ENCODE measurements at regions not wholly inside any gene's neighbourhood (a gene's known extent, or its start where the extent isn't known, plus 50 kb on each side); places are given as distances from the start of the nearest gene placed in this dataset.
"Not testable (repeated sequence)": the region's sequence is repeated elsewhere in the genome, so short reads cannot be mapped to it uniquely, and the experiment has no call there.

GRCh38 chr6:86017236-86017635 lies 374.6 kb upstream of the SYNCRIP start:
- Histone ChIP-seq H3K27me3 (no peaks in the 10 kb centered on the region), H3K27ac (no peak overlapping the region), H3K4me1 (no peaks in the 10 kb centered on the region), H3K4me3 (no peak overlapping the region), H3K9me3 (no peaks in the 10 kb centered on the region), H3K36me3 (no peaks in the 10 kb centered on the region)
- TF ChIP-seq CTCF (IDR thresholded peaks at IDR 0.05), result no peak
- TF ChIP-seq POLR2A (IDR thresholded peaks at IDR 0.05), result no peak
- no peak for DNase-seq

GRCh38 chr6:86016567-86016966 lies 373.9 kb upstream of the SYNCRIP start:
- DNase-seq, result no peak
- Histone ChIP-seq H3K27me3 (no peaks in the 10 kb centered on the region), H3K4me1 (no peaks in the 10 kb centered on the region), H3K9me3 (no peaks in the 10 kb centered on the region), H3K27ac (no peak overlapping the region), H3K4me3 (no peak overlapping the region), H3K36me3 (no peaks in the 10 kb centered on the region)
- no peak for TF ChIP-seq POLR2A (IDR thresholded peaks at IDR 0.05)
- no peak for TF ChIP-seq CTCF (IDR thresholded peaks at IDR 0.05)

GRCh38 chr6:86016077-86016476 lies 373.4 kb upstream of the SYNCRIP start:
- no peak for DNase-seq
- TF ChIP-seq CTCF (IDR thresholded peaks at IDR 0.05), result no peak
- no peak for TF ChIP-seq POLR2A (IDR thresholded peaks at IDR 0.05)
- H3K9me3 ChIP-seq, result no peaks in the 10 kb centered on the region
- no peaks in the 10 kb centered on the region for H3K36me3 ChIP-seq
- no peaks in the 10 kb centered on the region for H3K4me1 ChIP-seq
- H3K27ac ChIP-seq, result no peak overlapping the region
- H3K4me3 ChIP-seq, result no peak overlapping the region
- no peaks in the 10 kb centered on the region for H3K27me3 ChIP-seq

- DNase-seq, H3K9me3 ChIP-seq, H3K4me3 ChIP-seq, H3K36me3 ChIP-seq, H3K27me3 ChIP-seq, H3K4me1 ChIP-seq, H3K27ac ChIP-seq: not testable (repeated sequence)
Measured at GRCh38 chr6:86012991-86013390, 370.3 kb upstream of the SYNCRIP start.

- no peak overlapping the region for H3K27ac ChIP-seq
- TF ChIP-seq CTCF (IDR thresholded peaks at IDR 0.05) (no peak), POLR2A (IDR thresholded peaks at IDR 0.05) (no peak)
- H3K4me3 ChIP-seq, result no peak overlapping the region
- H3K36me3 ChIP-seq, result no peaks in the 10 kb centered on the region
- no peak for DNase-seq
- H3K4me1 ChIP-seq, result no peaks in the 10 kb centered on the region
- no peaks in the 10 kb centered on the region for H3K27me3 ChIP-seq
- H3K9me3 ChIP-seq, result no peaks in the 10 kb centered on the region
Measured at GRCh38 chr6:86010915-86011786, 368.5 kb upstream of the SYNCRIP start.

- Histone ChIP-seq H3K36me3 (no peaks in the 10 kb centered on the region), H3K27me3 (no peaks in the 10 kb centered on the region), H3K27ac (no peak overlapping the region), H3K4me1 (no peaks in the 10 kb centered on the region), H3K9me3 (no peaks in the 10 kb centered on the region), H3K4me3 (no peak overlapping the region)
- no peak for DNase-seq
- TF ChIP-seq POLR2A (IDR thresholded peaks at IDR 0.05) (no peak), CTCF (IDR thresholded peaks at IDR 0.05) (no peak)
Measured at GRCh38 chr6:85997206-85997605, 354.5 kb upstream of the SYNCRIP start.
